A549 (cell line): ENCODE measurements at regions not wholly inside any gene's neighbourhood (a gene's known extent, or its start where the extent isn't known, plus 50 kb on each side); places are given as distances from the start of the nearest gene placed in this dataset.

Experiments
- ATAC-seq, 2 experiments: fragments of 200-7000 bp in 1 of 2; fragments of >200 bp in 1 of 2; cut with Nextera tagmentation in 1 of 2; cut with Tn5 transposase in 1 of 2; 3 replicates each; pipeline versions ENCODE4 v1.8.0 to v1.9.1; 2018 to 2020; ENCODE audit warnings: mild to moderate bottlenecking in 1 of 2, moderate library complexity in 1 of 2
- CTCF ChIA-PET: fragments of 300-600 bp; sonication (Branson Sonifier 250); formaldehyde crosslinking; extraction: SDS; loops from one replicate; lab custom pipeline; 2021; ENCODE audit warnings: antibody characterized with exemption, inconsistent platforms; lab: Yijun Ruan, JAX
- POLR2A ChIA-PET: fragments of 350-600 bp; formaldehyde crosslinking; extraction: SDS; loops from one replicate; lab custom pipeline; 2021; ENCODE audit warnings: antibody characterized with exemption, inconsistent platforms; lab: Yijun Ruan, JAX
- DNase-seq, 2 experiments: peaks; one replicate each; pipeline versions ENCODE4 v3.0.0 to v3.0.0-alpha.2; 2011 to 2016; ENCODE audit warnings: low read depth in 1 of 2, low spot score in 1 of 2
- FAIRE-seq: peaks from 2 replicates; lab custom pipeline; 2011; peaks lifted over from hg19 to GRCh38; lab: Jason Lieb, UNC
- H3K27ac ChIP-seq, 2 experiments: fragments of >200 bp; sonication (Bioruptor Twin); formaldehyde crosslinking; 3 replicates each; pipeline ENCODE4 v1.5.1; 2016 to 2017
- H3K4me1 ChIP-seq: fragments of >200 bp; sonication (Bioruptor Twin); formaldehyde crosslinking; 3 replicates; pipeline ENCODE4 v1.6.1; 2016
- H3K4me2 ChIP-seq: fragments of >200 bp; sonication (Bioruptor Twin); formaldehyde crosslinking; 3 replicates; pipeline ENCODE4 v1.6.1; 2016
- H3K4me3 ChIP-seq: fragments of >200 bp; sonication (Bioruptor Twin); formaldehyde crosslinking; 3 replicates; pipeline ENCODE4 v1.5.1; 2016
- H3K9me3 ChIP-seq: fragments of >200 bp; sonication (Bioruptor Twin); formaldehyde crosslinking; 3 replicates; pipeline ENCODE4 v1.6.1; 2016
- BHLHE40 ChIP-seq: IDR thresholded peaks from 2 replicates; pipeline ENCODE4 v1.6.1; 2012; ENCODE audit warnings: low read depth, low read length, inconsistent platforms
- CBX2 ChIP-seq: fragments of 200-600 bp; sonication (generic); IDR thresholded peaks from 2 replicates; pipeline ENCODE4 v1.6.1; 2016; ENCODE audit warnings: low read depth, mild to moderate bottlenecking, borderline replicate concordance
- CHD2 ChIP-seq: fragments of 150-350 bp; IDR thresholded peaks from 2 replicates; pipeline ENCODE4 v1.6.1; 2014; ENCODE audit warnings: low read length; ENCODE audit not compliant: partially characterized antibody
- CHD4 ChIP-seq: fragments of 200-600 bp; sonication (generic); IDR thresholded peaks from 2 replicates; pipeline ENCODE4 v1.6.1; 2016; ENCODE audit warnings: antibody characterized with exemption, mild to moderate bottlenecking, borderline replicate concordance
- EHF ChIP-seq: fragments of 250-450 bp; sonication (Bioruptor Pico); IDR thresholded peaks from 2 replicates; pipeline ENCODE4 v1.5.0; 2020; ENCODE audit warnings: mild to moderate bottlenecking
- EHMT2 ChIP-seq: fragments of 200-600 bp; sonication (generic); IDR thresholded peaks from 2 replicates; pipeline ENCODE4 v1.6.1; 2016; ENCODE audit warnings: antibody characterized with exemption, low read depth, mild to moderate bottlenecking, moderate library complexity
- FOSB ChIP-seq: fragments of 250-450 bp; sonication (Bioruptor Pico); IDR thresholded peaks from 2 replicates; pipeline ENCODE4 v1.5.0; 2020; ENCODE audit warnings: mild to moderate bottlenecking, moderate library complexity
- FOSL2 ChIP-seq, 2 experiments: fragments of 450-650 bp in 1 of 2; fragments of >200 bp in 1 of 2; sonication (Bioruptor Twin) in 1 of 2; formaldehyde crosslinking; IDR thresholded peaks; 2 replicates each; pipeline versions ENCODE4 v1.5.0 to v1.6.1; 2016 to 2020; ENCODE audit warnings: mild to moderate bottlenecking in 1 of 2, moderate library complexity in 1 of 2
- HMGXB4 ChIP-seq: fragments of 250-450 bp; sonication (Bioruptor Pico); IDR thresholded peaks from 2 replicates; pipeline ENCODE4 v1.5.0; 2021; ENCODE audit warnings: mild to moderate bottlenecking, moderate library complexity, borderline replicate concordance
- HOXB13 ChIP-seq: fragments of 250-450 bp; sonication (Bioruptor Pico); IDR thresholded peaks from 2 replicates; pipeline ENCODE4 v1.5.0; 2020; ENCODE audit warnings: low read depth, mild to moderate bottlenecking, moderate library complexity
- JUNB ChIP-seq: fragments of >200 bp; sonication (Bioruptor Twin); formaldehyde crosslinking; IDR thresholded peaks from 2 replicates; pipeline ENCODE4 v1.6.1; 2016
- MAFK ChIP-seq: fragments of 450-650 bp; IDR thresholded peaks from 2 replicates; pipeline ENCODE4 v1.6.1; 2014; ENCODE audit not compliant: partially characterized antibody
- MAZ ChIP-seq: fragments of 150-350 bp; IDR thresholded peaks from 2 replicates; pipeline ENCODE4 v1.6.1; 2014; ENCODE audit warnings: antibody characterized with exemption, low read depth, low read length, borderline replicate concordance
- NFE2L2 ChIP-seq: fragments of 150-350 bp; conservative IDR thresholded peaks from 2 replicates; pipeline ENCODE4 v1.6.1; 2014; ENCODE audit warnings: low read length
- NPAS2 ChIP-seq: fragments of 250-450 bp; sonication (Bioruptor Pico); IDR thresholded peaks from 2 replicates; pipeline ENCODE4 v1.8.0; 2022; ENCODE audit warnings: mild to moderate bottlenecking, moderate library complexity, borderline replicate concordance
- PBX3 ChIP-seq: IDR thresholded peaks from 2 replicates; pipeline ENCODE4 v1.6.1; 2012
- PHF8 ChIP-seq: fragments of 200-600 bp; sonication (generic); IDR thresholded peaks from 2 replicates; pipeline ENCODE4 v1.6.1; 2016; ENCODE audit warnings: low read depth, mild to moderate bottlenecking, antibody characterized with exemption, moderate library complexity, borderline replicate concordance
- POLR2A ChIP-seq: IDR thresholded peaks from 2 replicates; pipeline ENCODE4 v1.6.1; 2012; ENCODE audit warnings: mild to moderate bottlenecking, low read length
- TP53 ChIP-seq: fragments of 250-450 bp; sonication (Bioruptor Pico); IDR thresholded peaks from 2 replicates; pipeline ENCODE4 v1.5.0; 2021; ENCODE audit warnings: mild to moderate bottlenecking, moderate library complexity
- ZC3H11A ChIP-seq: fragments of 450-650 bp; IDR thresholded peaks from 2 replicates; pipeline ENCODE4 v1.6.1; 2014; ENCODE audit warnings: antibody characterized with exemption, mild to moderate bottlenecking
- ZFP36 ChIP-seq: fragments of 450-650 bp; IDR thresholded peaks from 2 replicates; pipeline ENCODE4 v1.6.1; 2014; ENCODE audit warnings: borderline replicate concordance; ENCODE audit not compliant: partially characterized antibody
- WGBS: methylation state at CpG from one replicate; pipeline ENCODE4 v1.1.6; 2017; ENCODE audit errors: missing lambda C conversion rate; 5-methylcytosine and 5-hydroxymethylcytosine counted together
- TF ChIP-seq, protein P1 (sequence below): fragments of 250-450 bp; sonication (Bioruptor Pico); IDR thresholded peaks from 2 replicates; pipeline ENCODE4 v1.5.0; 2020; ENCODE audit warnings: low read depth, mild to moderate bottlenecking, moderate library complexity
- TF ChIP-seq, protein P2 (sequence below): fragments of >200 bp; sonication (Bioruptor Twin); formaldehyde crosslinking; IDR thresholded peaks from 2 replicates; pipeline ENCODE4 v1.6.1; 2016
- TF ChIP-seq, protein P3 (sequence below): fragments of 450-650 bp; IDR thresholded peaks from 2 replicates; pipeline ENCODE4 v1.6.1; 2014; ENCODE audit warnings: antibody characterized with exemption

DNA sequence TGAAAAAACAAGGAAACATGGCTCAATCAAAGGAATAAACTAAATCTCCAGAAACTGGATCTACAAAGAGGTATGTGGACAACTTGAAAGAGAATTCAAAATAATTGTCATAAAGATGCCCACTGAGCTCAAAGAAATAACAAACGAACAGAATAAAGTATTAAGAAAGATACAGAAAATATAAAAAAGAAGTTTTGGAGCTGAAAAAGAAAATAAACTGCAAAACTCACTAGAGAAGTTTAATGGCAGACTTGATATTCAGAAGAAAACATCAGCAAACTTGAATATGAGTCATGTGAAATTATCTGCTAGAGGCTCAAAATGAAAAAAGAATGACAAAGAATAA lies 208.1 kb upstream of the SAMSN1 start:
- 9% methylated on average over 1 of the region's 1 CpG for WGBS
- ChIA-PET POLR2A (no interaction called here), CTCF (no interaction called here)
- DNase-seq (no peak), ATAC-seq (no peak), FAIRE-seq (no peak)
- Histone ChIP-seq H3K4me3 (no peak overlapping the region), H3K4me1 (no peaks in the 10 kb centered on the region), H3K4me2 (no peak overlapping the region), H3K27ac (no peak overlapping the region), H3K9me3 (no peaks in the 10 kb centered on the region)
- TF ChIP-seq NPAS2 (CRISPR knock-in tag) (no peak), BHLHE40 (no peak), EHF (no peak)
- TF ChIP-seq, protein P1, sequence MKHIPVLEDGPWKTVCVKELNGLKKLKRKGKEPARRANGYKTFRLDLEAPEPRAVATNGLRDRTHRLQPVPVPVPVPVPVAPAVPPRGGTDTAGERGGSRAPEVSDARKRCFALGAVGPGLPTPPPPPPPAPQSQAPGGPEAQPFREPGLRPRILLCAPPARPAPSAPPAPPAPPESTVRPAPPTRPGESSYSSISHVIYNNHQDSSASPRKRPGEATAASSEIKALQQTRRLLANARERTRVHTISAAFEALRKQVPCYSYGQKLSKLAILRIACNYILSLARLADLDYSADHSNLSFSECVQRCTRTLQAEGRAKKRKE (CRISPR knock-in tag), result no peak
- TF ChIP-seq, protein P2, sequence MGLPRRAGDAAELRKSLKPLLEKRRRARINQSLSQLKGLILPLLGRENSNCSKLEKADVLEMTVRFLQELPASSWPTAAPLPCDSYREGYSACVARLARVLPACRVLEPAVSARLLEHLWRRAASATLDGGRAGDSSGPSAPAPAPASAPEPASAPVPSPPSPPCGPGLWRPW, result no peak

- no peak for DNase-seq
Observed at GRCh38 chr21:14753466-14754258, 207.5 kb upstream of the SAMSN1 start.

More at GRCh38 chr21:14753466-14754258, 207.5 kb upstream of the SAMSN1 start:
- ChIA-PET POLR2A (no interaction called here), CTCF (no interaction called here)
- H3K27ac ChIP-seq, result no peak overlapping the region
- no peak overlapping the region for H3K4me3 ChIP-seq
- FAIRE-seq (no peak), ATAC-seq (no peak)
- TF ChIP-seq JUNB (no peak), EHF (no peak), ZC3H11A (no peak), EHMT2 (no peak), PBX3 (no peak), CBX2 (no peak), ZFP36 (no peak), FOSB (CRISPR knock-in tag) (no peak), HOXB13 (CRISPR knock-in tag) (no peak), POLR2A (no peak), HMGXB4 (no peak), MAZ (no peak), CHD4 (no peak), NFE2L2 (no peak), CHD2 (no peak), MAFK (no peak), FOSL2 (IDR thresholded peaks at IDR 0.05) (no peak), FOSL2 (CRISPR knock-in tag; IDR thresholded peaks at IDR 0.05) (no peak), TP53 (CRISPR knock-in tag) (no peak), PHF8 (no peak)
- TF ChIP-seq, protein P3, sequence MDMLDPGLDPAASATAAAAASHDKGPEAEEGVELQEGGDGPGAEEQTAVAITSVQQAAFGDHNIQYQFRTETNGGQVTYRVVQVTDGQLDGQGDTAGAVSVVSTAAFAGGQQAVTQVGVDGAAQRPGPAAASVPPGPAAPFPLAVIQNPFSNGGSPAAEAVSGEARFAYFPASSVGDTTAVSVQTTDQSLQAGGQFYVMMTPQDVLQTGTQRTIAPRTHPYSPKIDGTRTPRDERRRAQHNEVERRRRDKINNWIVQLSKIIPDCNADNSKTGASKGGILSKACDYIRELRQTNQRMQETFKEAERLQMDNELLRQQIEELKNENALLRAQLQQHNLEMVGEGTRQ, result no peak
- 15% methylated on average over 2 of the region's 2 CpGs for WGBS
- no peaks in the 10 kb centered on the region for H3K4me1 ChIP-seq
- no peak overlapping the region for H3K4me2 ChIP-seq
- H3K9me3 ChIP-seq, result no peaks in the 10 kb centered on the region
